Stimulated activated CD4-positive, alpha-beta T cell treated with anti-CD3 and anti-CD28 coated beads, Interleukin-15, amount 100 ng/mL, for 48 hours (primary cell): ENCODE measurements at regions not wholly inside any gene's neighbourhood (a gene's known extent, or its start where the extent isn't known, plus 50 kb on each side); places are given as distances from the start of the nearest gene placed in this dataset.
"Not testable (repeated sequence)": the region's sequence is repeated elsewhere in the genome, so short reads cannot be mapped to it uniquely, and the experiment has no call there.

Experiments
- DNase-seq, 2 donors: peaks; one replicate each; pipeline ENCODE4 v3.0.0-alpha.2; 2020; ENCODE audit warnings: low read depth in 2 of 2

DNA sequence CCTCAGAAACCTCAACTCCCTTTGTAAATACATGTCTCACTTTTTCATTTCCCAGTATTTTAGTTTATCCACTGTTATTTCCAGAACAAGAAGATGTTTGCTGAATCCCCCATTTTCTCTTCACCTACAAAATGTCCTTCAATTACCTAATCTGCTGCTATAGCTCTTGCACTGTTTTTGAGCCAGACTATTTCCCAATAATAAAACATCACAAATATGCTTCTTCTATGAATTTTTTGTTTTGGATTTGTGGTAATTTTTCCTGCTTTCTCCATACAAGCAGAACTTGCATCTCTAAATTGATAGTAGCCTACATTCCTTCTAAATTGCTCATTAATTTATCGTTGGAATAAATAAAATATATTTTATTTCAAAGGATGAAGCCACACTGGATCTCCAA is 199.6 kb upstream of the C1orf87 start:
- no peak for DNase-seq

DNA sequence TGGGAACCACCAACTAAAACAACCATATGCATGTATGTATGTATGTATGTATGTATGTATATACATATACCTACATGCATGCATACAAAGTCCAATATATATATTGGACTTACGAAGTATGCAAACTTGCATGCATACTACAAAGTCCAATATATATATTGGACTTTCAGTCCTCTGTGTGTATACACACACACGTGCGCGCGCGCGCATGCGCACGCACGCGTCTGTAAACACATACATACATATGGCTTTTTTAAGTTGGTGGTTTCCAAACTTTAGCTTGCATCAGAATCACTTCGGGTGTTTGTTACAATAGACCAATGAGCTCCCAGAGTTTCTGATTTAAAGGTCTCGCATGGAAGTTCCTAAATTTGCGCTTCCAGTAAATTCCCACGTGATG is 197.5 kb upstream of the C1orf87 start:
- DNase-seq: no peak

DNA sequence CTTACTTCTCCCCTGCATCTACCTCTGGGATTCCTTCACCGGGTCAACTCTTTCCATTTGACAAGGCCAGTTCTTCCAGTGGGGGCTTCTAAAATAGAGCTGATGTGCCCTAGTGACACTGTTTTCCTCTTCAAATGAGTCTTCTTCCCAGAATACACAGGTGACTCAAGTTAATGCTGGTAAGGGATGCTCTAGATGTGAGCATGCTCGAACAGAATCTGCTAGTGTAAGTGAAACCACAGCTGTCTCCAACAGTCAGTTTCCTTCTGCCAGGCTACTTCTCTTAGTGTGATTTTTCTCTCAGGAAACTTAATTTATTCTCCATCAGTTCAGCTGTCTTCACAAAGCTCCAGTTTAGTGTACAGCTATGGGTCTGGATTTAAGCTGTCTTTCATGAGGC is 194.9 kb upstream of the C1orf87 start:
- no peak for DNase-seq

DNA sequence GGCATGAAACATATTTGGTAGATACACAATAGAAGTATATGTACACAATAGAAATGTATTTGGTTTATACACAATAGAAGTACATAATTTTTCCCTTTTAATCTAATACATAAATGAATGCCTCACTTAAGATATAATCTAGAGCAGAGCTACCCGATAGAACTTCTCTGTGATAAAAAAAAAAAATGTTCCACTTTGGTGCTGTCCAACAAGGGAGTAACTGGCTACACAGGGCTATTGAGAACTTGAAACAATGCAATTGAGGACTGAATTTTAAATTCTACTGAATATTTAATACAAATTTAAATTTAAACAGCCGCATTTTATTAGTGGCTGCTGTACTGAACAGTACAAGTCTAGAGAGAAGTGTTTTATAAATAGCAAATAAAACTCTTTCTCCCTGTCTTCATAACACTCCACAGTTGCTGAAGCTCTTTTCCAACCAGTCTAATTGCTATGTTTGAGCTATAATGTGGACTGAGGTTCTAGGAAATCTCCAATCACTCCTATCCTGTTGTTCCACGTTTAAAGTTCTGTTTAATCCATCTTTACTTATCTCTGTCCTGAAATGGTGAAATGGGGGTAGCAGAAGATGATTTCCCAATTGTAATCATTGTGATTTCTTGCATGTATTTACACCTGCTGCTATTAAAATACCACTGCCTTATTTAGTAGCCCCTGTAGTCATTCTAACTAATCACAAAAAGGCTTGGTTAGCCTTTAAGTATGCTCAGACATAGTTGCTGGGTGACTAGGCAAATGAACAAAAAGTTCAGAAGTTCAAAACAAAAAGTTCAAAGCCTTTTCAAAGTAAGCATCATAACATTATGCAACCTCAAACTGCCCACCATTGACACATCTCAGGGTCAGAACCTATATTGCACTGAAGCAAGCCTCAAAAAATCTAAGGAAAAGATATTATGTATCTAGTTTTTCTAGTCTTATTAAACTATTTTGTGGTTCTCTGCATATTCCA is 192.3 kb upstream of the C1orf87 start:
- no peak for DNase-seq

DNA sequence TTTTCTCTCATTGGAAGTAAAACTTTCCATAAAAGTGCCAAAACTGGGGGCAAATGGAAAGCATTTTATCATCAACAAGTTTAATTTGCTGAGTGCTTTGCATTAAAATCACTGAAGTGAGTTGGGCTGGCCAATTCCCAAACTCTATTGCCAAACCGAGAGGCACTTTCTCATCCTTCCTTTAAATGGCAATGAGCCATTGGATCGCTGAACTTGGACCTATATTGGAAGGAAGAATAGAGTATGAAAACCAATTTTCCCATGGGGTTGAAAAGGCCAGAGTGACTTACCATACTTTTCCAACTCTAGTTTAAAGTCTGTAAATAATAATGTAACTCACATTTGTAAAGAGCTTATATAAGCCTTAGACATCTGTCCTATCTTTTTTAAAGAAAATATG is 189.1 kb upstream of the C1orf87 start:
- no peak for DNase-seq

DNA sequence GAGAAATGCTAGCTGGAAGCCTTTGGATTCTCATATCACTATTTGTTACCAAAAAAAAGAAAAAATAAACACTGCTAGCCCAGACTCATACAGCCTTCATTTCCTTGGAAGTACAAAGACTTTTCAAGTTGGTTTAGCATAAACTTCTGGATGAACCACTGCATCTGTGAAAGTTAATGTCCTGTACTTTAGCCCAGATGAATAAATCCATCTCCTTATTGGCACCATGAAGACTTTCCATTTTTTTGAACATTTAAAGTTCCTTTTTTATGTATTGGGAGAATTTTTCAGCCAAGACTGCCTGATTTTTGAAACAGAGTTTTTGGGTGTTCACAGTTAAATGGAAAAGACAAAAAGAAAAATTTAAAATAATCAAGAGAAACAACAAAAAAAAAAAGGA is 184.0 kb upstream of the C1orf87 start:
- DNase-seq: no peak

DNA sequence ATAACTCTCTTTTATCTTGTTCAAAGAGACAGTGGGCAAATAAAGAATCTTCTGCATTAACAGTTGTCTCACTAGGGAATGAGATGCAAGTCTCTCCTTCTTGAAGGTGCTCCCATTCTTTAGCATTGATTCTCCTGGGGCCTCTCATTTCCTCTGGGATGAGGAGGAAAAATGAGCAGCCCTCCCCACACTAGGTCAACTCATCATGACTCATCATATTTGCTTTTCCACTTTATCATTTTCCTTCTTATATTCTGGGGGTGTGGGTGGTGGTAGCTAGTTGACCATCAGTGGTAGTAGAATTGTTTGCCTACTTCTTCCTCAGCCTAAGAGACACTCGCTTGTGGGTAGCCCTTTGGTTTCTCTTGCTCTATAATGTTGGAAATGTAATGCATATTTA is 182.0 kb upstream of the C1orf87 start:
- DNase-seq: no peak

DNA sequence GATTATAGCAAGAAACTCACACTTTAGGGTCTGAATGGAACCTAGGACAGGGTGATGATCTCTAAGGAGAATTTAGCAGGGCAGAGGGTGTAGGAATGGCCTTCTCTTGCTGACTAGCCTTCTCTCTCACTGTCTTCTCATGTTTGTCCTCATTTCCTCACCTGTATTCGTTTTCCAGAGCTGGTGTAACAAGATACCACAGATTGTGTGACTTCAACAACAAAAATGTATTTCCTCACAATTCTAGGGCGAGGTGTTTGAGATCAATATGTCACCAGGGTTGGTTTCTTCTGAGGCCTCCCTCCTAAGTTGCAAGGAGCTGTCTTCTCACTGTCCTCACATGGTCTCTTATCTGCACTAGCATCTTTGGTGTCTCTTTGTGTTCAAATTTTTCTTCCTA is 177.9 kb upstream of the C1orf87 start:
- no peak for DNase-seq

DNA sequence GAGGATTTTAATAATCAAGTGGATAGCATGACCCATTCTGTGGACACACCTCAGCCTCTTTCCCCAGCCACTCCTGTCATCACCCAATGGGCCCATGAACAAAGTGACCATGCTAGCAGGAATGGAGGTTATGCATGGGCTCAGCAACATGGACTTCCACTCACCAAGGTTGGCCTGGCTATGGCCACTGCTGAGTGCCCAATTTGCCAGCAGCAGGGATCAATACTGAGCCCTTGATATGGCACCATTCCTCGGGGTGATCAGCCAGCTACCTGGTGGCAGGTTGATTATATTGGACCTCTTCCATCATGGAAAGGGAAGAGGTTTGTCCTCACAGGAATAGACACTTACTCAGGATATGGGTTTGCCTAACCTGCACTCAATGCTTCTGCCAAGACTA is 173.9 kb upstream of the C1orf87 start:
- DNase-seq: not testable (repeated sequence)

DNA sequence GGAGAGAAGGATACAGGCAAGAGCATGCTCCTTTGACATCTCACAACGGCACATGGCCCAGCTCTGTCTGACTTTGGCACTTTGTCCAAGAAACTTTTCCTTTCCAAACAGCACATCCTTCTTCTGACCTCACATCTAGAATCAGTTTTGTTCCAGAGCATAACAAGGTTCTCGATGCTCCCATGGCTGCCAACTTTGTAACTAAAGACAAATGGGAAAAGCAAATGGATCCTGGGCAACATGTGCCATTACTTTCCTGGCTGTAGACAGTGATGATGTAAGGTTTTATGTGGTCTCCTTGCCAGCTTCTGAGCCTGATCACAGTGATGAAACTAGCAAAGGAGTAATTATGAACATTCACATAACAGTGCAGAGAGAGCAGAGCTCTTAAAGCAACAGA is 171.8 kb upstream of the C1orf87 start:
- DNase-seq: no peak

DNA sequence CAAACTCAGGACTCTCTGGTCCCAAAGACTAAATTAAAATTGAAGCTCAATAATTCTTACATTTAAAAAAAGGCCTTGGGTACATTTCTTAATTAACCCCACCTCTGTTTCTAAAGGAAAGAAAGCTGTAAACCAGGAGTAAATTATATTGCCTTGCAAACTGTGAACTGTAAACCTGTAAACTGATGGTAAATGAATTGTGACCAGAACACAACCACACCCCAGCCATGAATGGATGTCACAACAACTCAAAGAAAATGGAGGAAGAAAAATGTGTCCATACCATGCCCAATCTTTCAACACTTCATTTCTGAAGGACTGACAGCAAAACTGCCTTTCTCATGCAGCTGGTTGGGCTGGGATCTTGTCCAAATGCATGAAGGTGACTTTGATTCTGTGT is 171.3 kb upstream of the C1orf87 start:
- no peak for DNase-seq

DNA sequence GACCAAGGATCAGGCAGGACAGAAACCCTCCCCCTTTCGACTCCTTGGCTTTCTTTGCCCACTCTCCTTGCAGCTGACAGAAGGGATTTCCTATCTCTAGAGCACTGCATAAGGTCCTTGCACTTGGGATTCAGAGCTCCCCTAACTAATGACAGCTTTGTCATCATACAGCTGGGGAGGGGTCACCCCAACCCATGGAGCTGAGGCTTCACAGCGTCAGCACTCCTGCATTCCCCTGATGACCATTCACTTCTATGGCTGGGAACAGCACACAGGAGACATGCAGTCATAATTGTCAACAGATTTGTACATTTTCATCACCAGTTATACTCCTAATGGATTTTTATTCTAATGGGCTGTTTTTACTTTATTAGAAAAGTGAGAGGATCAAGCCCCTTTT is 161.7 kb upstream of the C1orf87 start:
- no peak for DNase-seq

DNA sequence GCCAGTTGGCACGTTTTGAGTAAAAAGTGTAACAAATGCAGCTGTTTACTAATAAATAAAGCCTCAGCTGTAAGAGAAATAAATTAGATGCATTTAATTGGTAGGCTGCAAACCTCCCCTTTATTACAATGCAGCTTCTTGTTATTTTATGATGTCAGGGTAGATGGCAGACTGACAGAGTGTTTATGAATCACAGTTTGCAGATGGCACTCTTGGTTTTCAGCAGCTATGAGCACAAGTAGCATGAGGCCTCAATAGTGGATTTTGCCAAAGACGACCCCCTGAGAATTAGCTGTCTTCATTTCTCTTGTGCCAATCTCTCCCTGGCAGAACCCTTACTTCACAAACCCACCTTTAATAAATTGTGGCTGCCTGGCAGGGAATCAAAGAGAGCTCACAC is 161.2 kb upstream of the C1orf87 start:
- DNase-seq: no peak

DNA sequence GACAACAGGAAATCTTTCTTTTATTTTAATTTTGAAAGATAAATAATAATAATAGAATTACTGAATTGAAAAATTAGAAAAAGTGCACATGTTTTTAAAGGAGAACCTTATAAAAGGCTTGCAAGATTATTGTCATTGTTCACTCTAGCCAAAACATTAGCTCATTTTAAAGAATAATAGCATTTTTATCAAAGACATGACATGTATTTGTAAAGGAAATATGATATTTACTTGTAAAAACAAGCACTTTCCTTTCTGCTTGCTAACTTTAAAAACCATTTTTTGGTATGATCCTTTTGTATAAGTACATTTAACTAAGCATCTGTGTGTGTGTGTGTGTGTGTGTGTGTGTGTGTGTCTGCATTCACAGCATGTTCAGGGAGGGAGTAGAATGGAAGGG is 156.3 kb upstream of the C1orf87 start:
- DNase-seq: no peak

DNA sequence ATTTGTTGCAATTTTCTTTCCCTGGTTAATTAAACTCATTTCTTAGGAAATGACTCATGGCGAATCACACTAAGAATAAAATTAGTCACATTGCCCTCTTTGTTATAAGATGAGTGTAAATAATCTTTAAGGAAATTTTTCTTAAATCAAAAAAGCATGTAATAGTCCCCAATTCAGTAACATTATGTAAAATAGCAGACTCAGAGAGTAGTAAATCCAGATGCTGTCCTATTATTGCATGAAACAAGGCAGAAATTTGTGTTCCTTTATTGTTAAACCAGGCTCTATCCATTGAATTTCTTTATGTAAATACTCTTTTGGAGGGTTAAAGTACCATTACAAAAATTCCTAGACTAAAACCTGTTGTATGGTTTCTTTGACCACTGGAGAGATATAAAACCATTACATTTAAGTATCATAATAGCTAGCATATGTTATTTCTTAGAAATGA is 154.5 kb upstream of the C1orf87 start:
- DNase-seq: no peak

DNA sequence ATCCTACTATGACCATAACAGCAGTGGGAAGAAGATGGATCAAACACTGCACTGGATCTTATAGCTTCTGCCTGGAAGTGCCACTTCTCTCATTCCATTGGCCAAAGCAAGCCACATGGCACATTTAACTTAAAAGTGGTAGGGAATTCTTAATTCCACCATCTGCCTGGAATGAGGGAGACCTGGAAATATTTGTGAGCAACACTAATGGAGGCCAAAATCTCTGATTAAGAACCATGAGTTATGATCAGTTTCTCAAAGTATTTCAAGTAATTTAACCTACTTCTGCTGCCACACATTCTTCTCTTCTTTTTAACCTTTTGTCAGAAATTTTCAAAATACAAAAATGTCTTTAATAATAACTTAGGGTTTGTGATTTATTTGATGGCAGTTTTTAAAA is 154.0 kb upstream of the C1orf87 start:
- no peak for DNase-seq

DNA sequence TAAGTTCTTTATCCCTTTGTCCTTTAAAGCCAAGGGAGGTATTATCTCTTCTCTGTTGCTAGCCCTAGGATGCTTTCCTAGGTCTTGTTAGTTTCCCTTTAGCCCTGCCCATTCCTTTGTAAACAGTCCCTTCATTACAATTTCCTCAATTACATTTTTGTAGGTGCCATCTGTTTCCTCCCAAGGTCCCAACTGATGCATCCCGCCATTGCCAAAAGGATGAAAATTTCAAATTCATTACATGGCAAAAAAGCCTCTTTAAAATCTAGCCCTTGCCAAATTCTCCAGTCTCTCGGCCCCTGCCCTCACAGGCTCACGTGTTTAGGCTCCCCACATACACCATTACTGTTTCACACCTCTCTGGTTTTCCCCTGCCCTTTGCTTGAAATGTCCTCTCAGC is 151.9 kb upstream of the C1orf87 start:
- DNase-seq: no peak

DNA sequence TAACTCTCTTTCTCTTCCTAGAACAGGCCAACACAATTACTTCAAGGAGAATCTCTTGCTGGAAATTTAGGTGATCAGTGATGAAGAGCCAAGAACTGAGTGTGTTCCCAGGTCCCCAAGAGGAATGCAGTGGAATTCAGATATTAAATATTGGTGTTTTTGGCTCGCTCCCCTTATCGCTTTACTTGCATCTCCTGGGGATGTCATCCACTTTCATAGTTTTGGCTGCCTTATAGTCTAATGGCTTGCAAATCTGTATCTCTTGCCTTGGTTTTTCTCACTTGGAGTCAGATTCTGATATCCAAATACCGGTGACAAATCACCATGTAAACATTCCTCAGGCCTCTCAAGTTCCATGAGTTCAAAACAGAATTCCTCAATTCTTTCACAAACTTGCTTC is 151.0 kb upstream of the C1orf87 start:
- no peak for DNase-seq

DNA sequence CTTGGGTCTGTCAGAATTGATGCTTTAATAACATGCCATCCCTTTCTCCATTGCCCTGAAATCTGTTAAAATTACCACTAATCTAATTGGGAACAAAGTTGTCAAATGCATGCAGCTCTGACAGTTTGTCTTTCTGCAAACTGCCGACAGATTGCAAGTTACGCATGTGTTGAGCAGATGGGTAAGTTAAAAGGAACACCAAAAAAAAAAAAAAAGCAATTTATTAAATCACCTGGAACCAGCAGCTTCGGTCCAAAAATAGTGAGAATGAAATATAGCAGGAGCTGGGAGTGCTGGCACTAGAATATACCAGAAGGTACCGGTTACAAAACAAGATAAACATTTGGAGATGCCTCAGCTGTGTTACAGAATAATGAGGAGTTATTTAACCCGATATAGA is 149.6 kb upstream of the C1orf87 start:
- no peak for DNase-seq

DNA sequence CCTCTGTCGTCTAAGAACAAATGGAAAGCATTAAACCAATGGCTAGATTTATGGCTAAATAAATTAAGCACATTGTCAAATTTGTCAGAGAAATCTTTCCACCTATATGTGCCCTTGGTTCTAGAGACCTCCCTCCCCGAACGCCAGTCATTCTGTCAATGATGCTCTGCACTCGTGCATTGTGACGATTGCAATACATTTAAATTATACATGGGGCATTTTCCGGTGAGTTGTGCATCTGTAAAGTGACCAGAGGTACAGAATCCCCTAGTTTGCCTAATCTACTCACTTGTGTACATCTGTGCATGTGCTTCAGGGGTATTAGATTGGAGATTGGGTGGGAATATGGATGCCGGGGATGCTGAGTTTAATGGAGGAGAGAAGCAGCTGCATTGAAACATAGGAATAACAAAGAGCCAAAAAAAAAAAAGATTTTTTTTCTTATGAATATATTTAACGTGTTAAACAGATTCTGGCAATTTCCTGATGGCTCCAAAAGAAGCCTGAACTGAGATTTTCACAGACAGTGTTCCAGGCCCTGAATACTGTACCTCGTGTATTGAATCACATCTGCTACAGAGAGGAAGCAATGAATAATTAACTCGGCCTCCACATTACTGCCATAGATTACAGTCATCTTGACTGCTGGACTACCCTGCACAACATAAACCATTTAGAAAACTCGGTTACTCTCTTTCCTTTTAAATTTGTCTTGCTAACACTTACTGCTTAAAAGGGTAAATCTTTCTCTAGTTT is 149.0 kb upstream of the C1orf87 start:
- no peak for DNase-seq

DNA sequence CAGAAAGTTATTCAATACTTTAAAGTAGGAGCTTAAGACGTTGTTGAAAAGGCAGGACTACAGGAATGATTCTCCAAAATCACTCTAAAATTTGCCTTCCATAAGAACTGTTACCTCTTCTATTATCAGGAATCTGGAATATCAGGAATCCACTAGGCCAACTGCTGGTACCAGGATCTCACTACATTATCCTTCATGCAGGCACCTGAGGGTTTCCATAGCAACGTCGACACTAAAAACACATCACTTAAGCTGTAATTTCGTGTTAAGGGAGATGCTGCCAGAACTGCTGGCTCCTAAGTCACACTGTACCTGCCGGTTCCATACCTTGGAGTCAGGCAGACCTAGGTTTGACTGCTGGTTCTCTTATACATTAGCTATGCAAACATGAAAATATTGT is 139.7 kb upstream of the C1orf87 start:
- no peak for DNase-seq

DNA sequence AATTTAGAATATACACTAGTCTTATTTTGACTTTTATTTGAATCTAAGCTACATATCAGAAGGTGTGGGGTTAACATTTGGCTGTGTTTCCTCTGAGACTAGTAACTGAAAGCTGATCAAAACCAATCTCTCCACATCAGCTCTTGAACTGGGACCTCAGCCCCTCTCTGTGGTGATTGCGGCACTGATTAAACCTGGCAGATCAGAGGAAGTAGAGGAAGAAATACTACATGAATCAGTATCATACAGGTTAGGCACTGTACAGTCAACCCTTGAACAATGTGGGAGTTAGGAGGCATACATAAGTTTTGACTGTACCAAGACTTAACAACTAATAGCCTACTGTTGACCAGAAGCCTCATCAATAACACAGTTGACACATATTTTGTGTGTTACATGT is 122.5 kb upstream of the C1orf87 start:
- no peak for DNase-seq

DNA sequence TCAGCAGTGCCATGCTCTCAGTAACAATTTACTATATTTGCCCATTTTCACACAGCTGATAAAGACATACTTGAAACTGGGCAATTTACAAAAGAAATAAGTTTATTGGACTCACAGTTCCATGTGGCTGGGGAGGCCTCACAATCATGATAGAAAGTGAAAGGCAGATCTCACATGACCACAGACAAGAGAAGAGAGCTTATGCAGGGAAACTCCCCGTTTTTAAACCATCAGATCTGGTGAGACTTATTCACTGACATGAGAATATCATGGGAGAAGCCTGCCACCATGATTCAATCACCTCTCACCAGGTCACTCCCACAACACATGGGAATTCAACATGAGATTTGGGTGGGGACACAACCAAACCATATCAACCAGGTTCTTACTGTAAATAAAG is 112.1 kb upstream of the C1orf87 start:
- DNase-seq: no peak
